GM10266 (cell line): ENCODE measurements at regions not wholly inside any gene's neighbourhood (a gene's known extent, or its start where the extent isn't known, plus 50 kb on each side); places are given as distances from the start of the nearest gene placed in this dataset.

Experiments used
- DNase-seq: peaks from one replicate; pipeline ENCODE4 v3.0.0; 2012; ENCODE audit errors: extremely low spot score
- TF ChIP-seq, protein P1 (sequence below): IDR thresholded peaks from 2 replicates; pipeline ENCODE4 v1.5.1; 2012; ENCODE audit warnings: mild to moderate bottlenecking, low read depth; ENCODE audit not compliant: control insufficient read depth, insufficient read depth; ENCODE audit errors: missing control alignments

DNA sequence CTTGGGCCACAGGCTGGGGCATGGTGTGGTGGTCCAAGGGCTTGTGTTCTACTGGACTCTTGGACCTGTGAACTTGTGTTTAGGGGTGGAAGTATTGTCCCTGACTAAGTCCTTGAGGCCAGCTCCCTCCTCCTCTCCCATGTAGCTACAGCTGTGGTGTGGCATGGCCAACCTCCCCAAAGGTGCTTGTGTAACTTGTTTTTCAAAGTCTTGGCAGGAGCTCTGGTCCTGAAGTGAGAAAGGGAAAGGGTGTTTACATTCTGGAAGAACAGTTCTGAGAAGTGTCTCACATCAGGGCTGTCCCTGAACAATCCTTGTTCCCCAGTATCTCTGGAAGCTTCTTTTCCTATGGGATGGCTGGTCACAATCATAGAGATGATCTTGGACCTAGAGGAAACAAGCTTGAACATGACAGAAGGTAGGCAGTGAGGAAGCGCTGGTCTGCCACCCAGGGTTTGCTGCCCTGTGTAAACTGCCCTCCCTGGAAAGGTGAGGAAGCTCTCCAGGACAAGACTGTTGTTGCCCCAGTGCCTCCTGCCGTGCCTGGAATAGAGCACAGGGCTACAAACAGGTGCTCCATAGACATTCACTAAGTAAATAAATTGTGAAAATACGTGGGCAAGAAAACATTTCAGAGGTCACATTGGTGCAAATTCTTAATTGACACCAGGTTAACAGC is 64.6 kb upstream of the KLF9 start:
- TF ChIP-seq, protein P1, sequence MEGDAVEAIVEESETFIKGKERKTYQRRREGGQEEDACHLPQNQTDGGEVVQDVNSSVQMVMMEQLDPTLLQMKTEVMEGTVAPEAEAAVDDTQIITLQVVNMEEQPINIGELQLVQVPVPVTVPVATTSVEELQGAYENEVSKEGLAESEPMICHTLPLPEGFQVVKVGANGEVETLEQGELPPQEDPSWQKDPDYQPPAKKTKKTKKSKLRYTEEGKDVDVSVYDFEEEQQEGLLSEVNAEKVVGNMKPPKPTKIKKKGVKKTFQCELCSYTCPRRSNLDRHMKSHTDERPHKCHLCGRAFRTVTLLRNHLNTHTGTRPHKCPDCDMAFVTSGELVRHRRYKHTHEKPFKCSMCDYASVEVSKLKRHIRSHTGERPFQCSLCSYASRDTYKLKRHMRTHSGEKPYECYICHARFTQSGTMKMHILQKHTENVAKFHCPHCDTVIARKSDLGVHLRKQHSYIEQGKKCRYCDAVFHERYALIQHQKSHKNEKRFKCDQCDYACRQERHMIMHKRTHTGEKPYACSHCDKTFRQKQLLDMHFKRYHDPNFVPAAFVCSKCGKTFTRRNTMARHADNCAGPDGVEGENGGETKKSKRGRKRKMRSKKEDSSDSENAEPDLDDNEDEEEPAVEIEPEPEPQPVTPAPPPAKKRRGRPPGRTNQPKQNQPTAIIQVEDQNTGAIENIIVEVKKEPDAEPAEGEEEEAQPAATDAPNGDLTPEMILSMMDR: no peak
- no peak for DNase-seq

DNA sequence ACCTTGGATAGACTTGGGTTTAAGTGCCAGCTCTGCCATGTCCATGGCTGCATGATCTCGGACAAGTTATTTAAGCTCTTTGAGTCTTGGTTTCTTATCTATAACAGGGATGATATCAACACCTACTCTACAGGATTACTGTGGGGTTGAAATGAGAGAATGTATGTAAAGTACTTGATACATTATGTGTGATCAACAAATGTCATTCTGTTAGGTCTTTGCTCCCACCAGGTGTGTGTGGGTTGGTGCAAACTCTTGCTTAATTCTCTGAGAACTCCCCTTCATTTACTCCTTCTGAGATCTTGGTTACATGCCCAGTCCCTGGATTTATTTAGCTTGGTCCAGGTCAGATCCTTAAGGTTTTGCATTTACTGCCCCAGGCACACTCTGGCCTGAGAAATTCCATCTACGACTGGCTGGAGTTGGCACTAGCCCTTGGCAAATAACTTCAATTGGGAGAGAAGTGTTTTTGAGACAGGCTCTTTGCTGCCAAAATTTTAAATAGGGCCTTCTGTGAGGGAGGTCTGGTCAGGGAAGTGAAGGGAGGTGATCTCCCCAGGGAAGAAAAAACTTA is 63.5 kb upstream of the KLF9 start:
- TF ChIP-seq, protein P1: no peak
- no peak for DNase-seq

DNA sequence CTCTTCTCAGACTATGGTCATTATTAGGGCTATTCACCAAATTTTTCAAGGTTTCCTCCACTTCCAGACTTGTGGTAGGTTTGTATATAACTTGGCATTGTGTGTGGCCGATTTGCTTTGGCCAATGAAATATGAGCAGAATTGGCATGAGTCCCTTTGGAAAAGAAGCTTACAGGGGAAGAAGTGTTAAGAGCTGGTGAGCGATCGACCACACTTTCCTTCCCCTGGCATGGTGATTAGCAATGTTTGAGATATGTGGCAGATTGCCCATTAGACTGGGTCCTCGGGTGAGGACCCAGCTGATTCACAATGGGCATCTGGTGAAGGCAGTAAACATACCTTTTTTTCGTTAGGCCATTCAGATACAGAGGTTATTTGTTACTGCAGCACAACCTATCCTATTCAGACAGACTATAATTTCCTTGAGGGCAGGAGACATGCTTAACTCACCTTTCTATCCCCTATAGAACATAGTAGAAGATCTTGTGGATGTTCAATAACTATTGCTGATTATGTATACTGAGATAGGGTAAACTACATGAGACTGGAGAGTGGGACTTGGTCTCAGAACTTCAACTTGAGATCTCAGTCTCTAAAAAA is 62.8 kb upstream of the KLF9 start:
- TF ChIP-seq, protein P1: no peak
- DNase-seq: no peak

DNA sequence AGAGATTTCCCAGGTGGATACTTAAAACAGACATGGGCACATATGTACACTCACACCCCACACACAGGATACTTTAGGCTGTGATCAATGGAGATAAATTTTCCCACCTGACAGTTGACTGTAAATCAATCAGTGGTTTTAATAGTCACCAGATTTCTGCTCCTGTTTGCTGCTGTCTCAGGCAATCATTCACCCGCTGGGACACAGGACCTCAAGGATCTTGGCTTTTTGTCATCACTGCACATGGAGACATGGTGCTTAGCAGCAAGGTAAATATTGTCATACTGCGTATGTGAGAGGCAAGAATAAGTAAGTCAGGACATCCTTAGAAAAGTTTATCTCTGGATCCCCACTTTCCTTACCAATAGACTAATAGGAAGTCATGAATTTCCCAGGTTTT is 60.8 kb upstream of the KLF9 start:
- TF ChIP-seq, protein P1: no peak
- no peak for DNase-seq

DNA sequence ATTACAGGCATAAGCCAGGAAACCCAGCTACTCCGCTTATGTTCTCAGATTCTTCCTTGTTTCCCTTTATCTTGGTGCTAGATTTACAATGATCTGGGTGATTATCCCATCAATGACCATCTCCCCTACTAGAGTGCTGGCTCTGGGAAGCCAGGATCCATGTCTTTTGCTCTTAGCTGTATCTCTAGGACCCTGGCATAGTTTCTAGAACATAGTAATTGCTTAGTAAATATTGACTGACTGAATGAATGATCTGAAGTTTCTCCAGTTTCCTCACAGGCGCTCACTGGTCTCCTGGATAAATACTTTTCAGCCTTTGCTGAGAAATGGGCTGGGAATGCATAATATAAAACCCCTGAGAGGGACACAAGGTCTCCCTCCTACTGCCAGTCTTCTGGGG is 60.0 kb upstream of the KLF9 start:
- DNase-seq: no peak
- TF ChIP-seq, protein P1: no peak

DNA sequence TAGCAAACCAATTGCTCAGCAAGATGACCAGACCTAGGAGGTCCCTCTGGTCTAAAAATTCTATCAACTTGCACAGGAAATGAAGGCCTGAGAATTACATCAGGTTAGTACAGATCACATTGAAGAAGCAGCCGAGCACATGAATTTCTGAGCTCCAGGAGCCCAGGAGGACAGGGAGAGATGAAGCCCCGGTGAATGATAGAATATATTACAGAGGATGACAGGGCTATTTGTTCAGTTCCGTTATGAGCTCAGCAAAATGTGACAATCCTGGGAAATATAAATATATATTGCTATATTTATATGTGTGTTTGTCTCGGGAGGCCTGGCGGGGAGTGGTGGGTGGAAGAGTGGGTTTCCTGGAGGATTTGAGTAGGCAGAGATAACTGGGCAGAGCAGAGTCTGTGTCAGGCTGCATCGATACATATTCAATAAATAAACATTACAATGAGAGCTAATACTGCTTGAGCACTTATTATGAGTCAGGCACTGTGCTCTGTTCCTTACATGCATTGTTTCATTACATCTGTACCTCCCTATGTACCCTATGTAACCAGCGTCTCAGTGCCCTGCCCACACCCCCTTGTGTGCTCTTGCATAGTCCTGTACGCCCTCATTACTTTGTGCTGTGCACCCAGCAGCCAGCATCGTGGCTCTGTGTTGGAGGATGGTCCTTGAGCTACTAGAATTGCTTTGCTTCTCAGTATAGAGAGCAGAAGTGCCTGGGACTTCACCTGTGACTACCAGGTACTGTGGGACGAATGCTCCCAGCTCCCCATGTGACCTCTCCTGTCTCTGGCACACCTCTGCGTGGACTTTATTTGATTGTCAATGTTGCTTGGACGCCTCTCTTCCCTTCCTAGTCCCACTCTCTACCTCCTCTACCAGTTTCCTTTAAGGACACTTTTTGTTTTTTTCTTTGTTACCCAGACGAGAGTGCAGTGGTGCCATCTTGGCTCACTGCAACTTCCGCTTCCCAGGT is 58.1 kb upstream of the KLF9 start:
- TF ChIP-seq, protein P1: no peak
- no peak for DNase-seq
